ENCODE measurements at regions not wholly inside any gene's neighbourhood (a gene's known extent, or its start where the extent isn't known, plus 50 kb on each side); places are given as distances from the start of the nearest gene placed in this dataset.

- no peak for TF ChIP-seq CTCF (IDR thresholded peaks at IDR 0.05)
- no peak for TF ChIP-seq EP300 (IDR thresholded peaks at IDR 0.05)
Measured at GRCh38 chr16:62288990-62289629, 252.9 kb upstream of the CDH8 start.

Data from stomach (tissue), 4 donors.